SK-N-SH (cell line): ENCODE measurements at regions not wholly inside any gene's neighbourhood (a gene's known extent, or its start where the extent isn't known, plus 50 kb on each side); places are given as distances from the start of the nearest gene placed in this dataset.

Experiments
- CTCF ChIP-seq: fragments of 200-600 bp; sonication (generic); IDR thresholded peaks from 2 replicates; pipeline ENCODE4 v1.6.1; 2017; ENCODE audit warnings: antibody characterized with exemption, mild to moderate bottlenecking, moderate library complexity
- MXI1 ChIP-seq: IDR thresholded peaks from 2 replicates; pipeline ENCODE4 v1.6.1; 2012; ENCODE audit warnings: mild to moderate bottlenecking, low read depth, low read length, improper control_type of control experiment
- POLR2AphosphoS5 ChIP-seq: IDR thresholded peaks from 2 replicates; pipeline ENCODE4 v1.6.1; 2012; ENCODE audit warnings: low read depth, low read length
- RAD21 ChIP-seq: IDR thresholded peaks from 2 replicates; pipeline ENCODE4 v1.6.1; 2012; ENCODE audit warnings: mild to moderate bottlenecking, low read length
- RCOR1 ChIP-seq: fragments of 150-350 bp; IDR thresholded peaks from 2 replicates; pipeline ENCODE4 v1.6.1; 2017; ENCODE audit warnings: antibody characterized with exemption, low read length
- SMC3 ChIP-seq: IDR thresholded peaks from 2 replicates; pipeline ENCODE4 v1.6.1; 2012; ENCODE audit warnings: low read depth, low read length, improper control_type of control experiment
- TF ChIP-seq, protein P1 (sequence below): IDR thresholded peaks from 2 replicates; pipeline ENCODE4 v1.4.0; 2012; ENCODE audit warnings: low read depth

DNA sequence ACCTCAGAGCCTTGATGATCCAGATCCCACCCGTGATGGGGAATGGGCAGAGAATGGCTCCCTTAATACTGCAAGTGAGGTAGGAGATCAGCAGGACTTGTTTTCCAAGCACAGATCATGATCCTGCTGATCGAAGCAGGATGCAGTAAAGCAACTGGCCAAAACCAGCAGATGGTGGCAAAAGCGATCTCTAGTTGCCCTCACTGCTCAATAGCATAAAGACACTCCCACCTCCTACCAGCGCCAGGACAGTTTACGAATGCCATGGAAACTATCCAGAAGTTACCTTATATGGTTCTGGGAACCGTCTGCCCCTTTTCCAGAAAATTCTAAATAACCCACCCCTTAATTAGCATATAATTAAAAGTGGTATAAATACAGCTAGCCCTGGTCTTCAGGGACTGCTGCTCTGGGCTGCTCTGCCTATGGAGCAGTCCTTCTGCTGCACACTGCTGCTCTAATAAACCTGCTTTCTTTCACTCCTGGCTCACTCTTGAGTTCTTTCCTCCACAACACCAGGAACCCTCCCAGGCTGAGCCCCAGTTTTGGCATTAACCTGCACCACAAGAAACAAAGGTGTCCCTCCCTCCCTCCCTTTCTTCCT is 415.8 kb downstream of the PREX1 start:
- TF ChIP-seq CTCF (no peak), MXI1 (no peak), POLR2AphosphoS5 (no peak), RCOR1 (no peak), SMC3 (no peak), RAD21 (no peak)
- TF ChIP-seq, protein P1, sequence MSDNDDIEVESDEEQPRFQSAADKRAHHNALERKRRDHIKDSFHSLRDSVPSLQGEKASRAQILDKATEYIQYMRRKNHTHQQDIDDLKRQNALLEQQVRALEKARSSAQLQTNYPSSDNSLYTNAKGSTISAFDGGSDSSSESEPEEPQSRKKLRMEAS = no peak
